Osteoblast (primary cell): ENCODE measurements at regions not wholly inside any gene's neighbourhood (a gene's known extent, or its start where the extent isn't known, plus 50 kb on each side); places are given as distances from the start of the nearest gene placed in this dataset.

Source experiments
- DNase-seq: peaks from one replicate; pipeline ENCODE4 v3.0.0; 2011; ENCODE audit warnings: low spot score, mixed read lengths; ENCODE audit not compliant: insufficient read length; ENCODE audit errors: missing footprints
- H2AFZ ChIP-seq: 2 replicates; pipeline ENCODE4 v1.6.0; 2011; ENCODE audit warnings: mild to moderate bottlenecking, low read length
- H3K27ac ChIP-seq: 2 replicates; pipeline ENCODE4 v1.5.1; 2011; ENCODE audit warnings: mild to moderate bottlenecking, low read depth, low read length, moderate library complexity
- H3K27me3 ChIP-seq: 2 replicates; pipeline ENCODE4 v1.6.0; 2012; ENCODE audit warnings: mild to moderate bottlenecking, control low read depth, inconsistent platforms, low read length, moderate library complexity; ENCODE audit not compliant: insufficient read depth
- H3K36me3 ChIP-seq: 2 replicates; pipeline ENCODE4 v1.5.1; 2011; ENCODE audit warnings: mild to moderate bottlenecking, low read length, control low read depth, moderate library complexity; ENCODE audit not compliant: insufficient read depth
- H3K4me1 ChIP-seq: 2 replicates; pipeline ENCODE4 v1.5.1; 2011; ENCODE audit warnings: mild to moderate bottlenecking, low read length, control low read depth, moderate library complexity; ENCODE audit not compliant: insufficient read depth
- H3K4me2 ChIP-seq: 2 replicates; pipeline ENCODE4 v1.6.0; 2011; ENCODE audit warnings: mild to moderate bottlenecking, low read length; ENCODE audit not compliant: insufficient read depth
- H3K4me3 ChIP-seq: fragments of 200-600 bp; sonication (generic); 3 replicates; pipeline ENCODE4 v1.5.1; 2012; ENCODE audit warnings: mild to moderate bottlenecking, low read length, inconsistent platforms; ENCODE audit not compliant: insufficient read depth
- H3K79me2 ChIP-seq: 2 replicates; pipeline ENCODE4 v1.6.0; 2012; ENCODE audit warnings: mild to moderate bottlenecking, low read length, control low read depth, inconsistent platforms; ENCODE audit not compliant: insufficient read depth
- H3K9me3 ChIP-seq: 2 replicates; pipeline ENCODE4 v1.5.1; 2011; ENCODE audit warnings: low read depth, low read length, control low read depth
- H4K20me1 ChIP-seq: 2 replicates; pipeline ENCODE4 v1.6.0; 2012; ENCODE audit warnings: mild to moderate bottlenecking, low read length, control low read depth; ENCODE audit not compliant: insufficient read depth
- TF ChIP-seq, protein P1 (sequence below): IDR thresholded peaks from 2 replicates; pipeline ENCODE4 v1.5.1; 2011; ENCODE audit warnings: mild to moderate bottlenecking, low read depth, low read length, moderate library complexity; ENCODE audit errors: extremely low read depth

DNA sequence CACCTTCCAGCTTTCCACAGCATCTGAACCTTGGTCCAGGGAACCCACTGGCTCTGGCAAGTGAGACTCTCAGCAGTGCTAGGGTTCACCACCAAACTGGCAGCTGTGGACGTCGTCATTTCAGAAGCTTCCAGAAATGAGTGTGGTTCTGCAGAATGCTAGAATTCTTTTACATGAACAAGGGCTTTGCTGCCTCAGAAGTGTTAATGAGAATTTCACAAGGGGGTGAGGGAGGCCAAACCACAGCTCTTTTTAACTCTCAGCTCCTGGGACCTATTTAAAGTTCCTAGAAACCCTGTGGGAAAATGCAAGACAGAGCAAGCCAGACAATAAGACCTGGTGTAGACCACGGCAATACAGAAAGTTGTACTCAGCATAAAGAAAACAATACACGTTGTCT lies 129.3 kb upstream of the BET1 start:
- H2AFZ ChIP-seq: peak overlapping the region; percentile 32
- peaks cover 25% of the 10 kb centered on the region for H3K4me1 ChIP-seq
- peak overlapping the region; percentile 2 for H3K4me2 ChIP-seq
- DNase-seq: no peak
- no peaks in the 10 kb centered on the region for H3K9me3 ChIP-seq
- H4K20me1 ChIP-seq: no peaks in the 10 kb centered on the region
- no peak overlapping the region for H3K4me3 ChIP-seq
- H3K36me3 ChIP-seq: no peaks in the 10 kb centered on the region
- no peaks in the 10 kb centered on the region for H3K27me3 ChIP-seq
- TF ChIP-seq, protein P1, sequence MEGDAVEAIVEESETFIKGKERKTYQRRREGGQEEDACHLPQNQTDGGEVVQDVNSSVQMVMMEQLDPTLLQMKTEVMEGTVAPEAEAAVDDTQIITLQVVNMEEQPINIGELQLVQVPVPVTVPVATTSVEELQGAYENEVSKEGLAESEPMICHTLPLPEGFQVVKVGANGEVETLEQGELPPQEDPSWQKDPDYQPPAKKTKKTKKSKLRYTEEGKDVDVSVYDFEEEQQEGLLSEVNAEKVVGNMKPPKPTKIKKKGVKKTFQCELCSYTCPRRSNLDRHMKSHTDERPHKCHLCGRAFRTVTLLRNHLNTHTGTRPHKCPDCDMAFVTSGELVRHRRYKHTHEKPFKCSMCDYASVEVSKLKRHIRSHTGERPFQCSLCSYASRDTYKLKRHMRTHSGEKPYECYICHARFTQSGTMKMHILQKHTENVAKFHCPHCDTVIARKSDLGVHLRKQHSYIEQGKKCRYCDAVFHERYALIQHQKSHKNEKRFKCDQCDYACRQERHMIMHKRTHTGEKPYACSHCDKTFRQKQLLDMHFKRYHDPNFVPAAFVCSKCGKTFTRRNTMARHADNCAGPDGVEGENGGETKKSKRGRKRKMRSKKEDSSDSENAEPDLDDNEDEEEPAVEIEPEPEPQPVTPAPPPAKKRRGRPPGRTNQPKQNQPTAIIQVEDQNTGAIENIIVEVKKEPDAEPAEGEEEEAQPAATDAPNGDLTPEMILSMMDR: no peak
- H3K27ac ChIP-seq: no peak overlapping the region
- no peaks in the 10 kb centered on the region for H3K79me2 ChIP-seq

DNA sequence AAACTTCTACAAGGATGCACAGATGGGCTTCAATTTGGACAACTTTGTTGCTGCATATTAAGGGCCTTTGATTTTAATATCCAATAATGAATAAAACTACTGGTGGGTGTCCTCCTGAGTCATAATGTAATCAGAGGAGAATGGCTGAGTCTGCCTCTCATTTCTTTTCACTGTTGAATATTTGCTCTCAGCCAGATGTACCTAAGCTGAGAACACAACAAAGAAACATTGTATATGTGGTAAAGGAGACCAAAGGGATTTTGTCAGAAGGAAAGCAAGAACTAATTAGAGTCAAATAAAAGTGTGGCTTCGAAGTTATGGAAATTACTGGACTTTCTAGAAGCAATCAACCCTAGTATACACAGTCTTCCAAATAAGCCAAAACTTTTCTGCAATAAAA lies 131.0 kb upstream of the BET1 start:
- Histone ChIP-seq H2AFZ (no peak overlapping the region), H3K4me3 (no peak overlapping the region), H3K27ac (no peak overlapping the region), H3K36me3 (no peaks in the 10 kb centered on the region), H3K79me2 (no peaks in the 10 kb centered on the region), H3K4me2 (no peak overlapping the region), H4K20me1 (no peaks in the 10 kb centered on the region), H3K27me3 (no peaks in the 10 kb centered on the region), H3K4me1 (peaks cover 9% of the 10 kb centered on the region), H3K9me3 (no peaks in the 10 kb centered on the region)
- TF ChIP-seq, protein P1: no peak
- peak; percentile 36 for DNase-seq

DNA sequence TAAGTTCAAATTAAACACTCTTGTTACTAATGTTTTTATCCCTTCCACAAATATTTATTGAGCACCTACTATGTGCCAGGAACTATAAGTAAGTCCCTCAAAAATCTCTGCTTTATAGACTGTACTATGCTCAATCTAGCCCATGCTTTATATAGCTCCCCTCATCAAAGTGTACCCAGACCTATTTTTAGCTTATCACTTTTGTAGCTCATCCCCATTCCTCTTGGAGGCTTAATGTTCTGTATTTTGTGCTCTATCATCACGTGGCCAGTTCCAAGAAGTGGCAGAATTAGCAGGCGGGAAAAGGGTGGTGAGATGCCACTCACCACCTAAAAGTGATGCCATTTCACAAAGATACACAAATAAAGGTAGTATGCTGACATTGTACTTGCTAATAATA lies 138.1 kb upstream of the BET1 start:
- peaks cover 12% of the 10 kb centered on the region for H3K4me1 ChIP-seq
- H3K4me3 ChIP-seq: no peak overlapping the region
- no peaks in the 10 kb centered on the region for H3K36me3 ChIP-seq
- H3K9me3 ChIP-seq: no peaks in the 10 kb centered on the region
- DNase-seq: no peak
- no peak overlapping the region for H3K27ac ChIP-seq
- no peaks in the 10 kb centered on the region for H3K79me2 ChIP-seq
- H3K4me2 ChIP-seq: no peak overlapping the region
- no peak overlapping the region for H2AFZ ChIP-seq
- TF ChIP-seq, protein P1: no peak
- no peaks in the 10 kb centered on the region for H3K27me3 ChIP-seq
- H4K20me1 ChIP-seq: no peaks in the 10 kb centered on the region

DNA sequence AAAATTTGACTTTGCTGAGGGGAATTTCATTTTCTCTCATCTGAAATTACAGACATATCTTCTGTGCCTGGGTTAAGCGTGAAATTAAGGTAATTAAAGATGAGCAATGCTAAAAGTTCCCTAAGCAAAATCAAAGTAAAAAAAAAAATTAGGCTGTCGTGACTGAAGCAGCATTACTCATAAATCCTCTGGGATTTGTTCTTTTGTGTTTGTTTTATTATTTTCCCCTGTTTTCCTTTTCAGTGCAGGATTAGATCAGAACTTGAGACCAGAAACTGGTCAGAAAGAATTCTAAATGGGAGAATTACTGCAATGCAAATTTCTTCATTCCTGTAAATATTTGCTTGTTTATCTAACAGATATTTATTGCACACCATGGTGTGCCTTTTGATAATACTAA lies 141.4 kb upstream of the BET1 start:
- Histone ChIP-seq H3K27ac (peak overlapping the region; percentile 29), H3K36me3 (no peaks in the 10 kb centered on the region), H3K4me1 (peaks cover 17% of the 10 kb centered on the region), H4K20me1 (no peaks in the 10 kb centered on the region), H3K9me3 (no peaks in the 10 kb centered on the region), H3K79me2 (no peaks in the 10 kb centered on the region), H3K27me3 (no peaks in the 10 kb centered on the region), H3K4me3 (no peak overlapping the region), H3K4me2 (peak overlapping the region; percentile 35), H2AFZ (no peak overlapping the region)
- DNase-seq: no peak
- TF ChIP-seq, protein P1: no peak
